ENCODE measurements at regions not wholly inside any gene's neighbourhood (a gene's known extent, or its start where the extent isn't known, plus 50 kb on each side); places are given as distances from the start of the nearest gene placed in this dataset.

DNA sequence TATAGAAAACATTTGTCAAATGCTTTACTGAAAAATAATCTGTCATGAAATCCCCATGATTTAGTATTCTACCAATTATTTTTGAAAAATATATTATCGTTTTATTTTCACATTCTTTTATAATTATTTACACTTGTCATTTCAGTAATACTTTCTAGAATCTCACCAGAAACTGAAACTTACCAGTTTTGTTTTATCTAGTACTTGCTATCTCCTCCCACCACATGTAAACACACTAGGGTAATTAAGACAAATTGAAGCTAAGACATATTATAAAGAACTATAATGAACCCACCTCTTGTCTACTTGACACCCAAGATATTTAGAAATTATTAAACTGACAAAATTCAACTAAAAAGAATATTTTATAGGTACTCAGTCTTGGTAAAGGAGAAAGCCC is 51.5 kb upstream of the GRM3 start:
- Histone ChIP-seq H3K27ac (no peak overlapping the region), H3K9me3 (ENCODE audit: low read depth, low read length) (no peaks in the 10 kb centered on the region), H3K36me3 (ENCODE audit: insufficient read depth, low read length) (no peaks in the 10 kb centered on the region), H3K9ac (ENCODE audit: insufficient read length) (no peak overlapping the region), H3K4me3 (no peak overlapping the region)
- TF ChIP-seq FOXP2 (optimal IDR thresholded peaks at IDR 0.05; ENCODE audit: control extremely low read depth, extremely low read length, insufficient read depth) = no peak
- no peak for TF ChIP-seq POLR2AphosphoS5 (IDR thresholded peaks at IDR 0.05; ENCODE audit: borderline replicate concordance, low read depth, low read length)
- no peak for TF ChIP-seq EZH2 (IDR thresholded peaks at IDR 0.05)
- DNase-seq (ENCODE audit: low read depth, low spot score) = no peak

DNA sequence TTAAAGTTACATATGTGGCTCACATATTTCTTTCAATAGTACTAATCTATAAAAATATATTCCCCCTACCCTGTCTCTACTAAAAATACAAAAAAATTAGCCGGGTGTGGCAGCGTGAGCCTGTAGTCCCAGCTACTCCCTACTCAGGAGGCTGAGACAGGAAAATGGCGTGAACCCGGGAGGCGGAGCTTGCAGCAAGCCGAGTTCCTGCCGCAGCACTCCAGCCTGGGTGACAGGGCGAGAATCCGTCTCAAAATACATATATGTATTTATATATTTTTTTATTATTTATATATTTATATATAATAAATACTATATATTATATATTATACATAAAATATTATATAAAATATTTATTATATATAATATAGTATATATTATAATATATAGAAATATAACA is 69.7 kb upstream of the GRM3 start:
- no peak overlapping the region for H3K9ac ChIP-seq (ENCODE audit: insufficient read length)

DNA sequence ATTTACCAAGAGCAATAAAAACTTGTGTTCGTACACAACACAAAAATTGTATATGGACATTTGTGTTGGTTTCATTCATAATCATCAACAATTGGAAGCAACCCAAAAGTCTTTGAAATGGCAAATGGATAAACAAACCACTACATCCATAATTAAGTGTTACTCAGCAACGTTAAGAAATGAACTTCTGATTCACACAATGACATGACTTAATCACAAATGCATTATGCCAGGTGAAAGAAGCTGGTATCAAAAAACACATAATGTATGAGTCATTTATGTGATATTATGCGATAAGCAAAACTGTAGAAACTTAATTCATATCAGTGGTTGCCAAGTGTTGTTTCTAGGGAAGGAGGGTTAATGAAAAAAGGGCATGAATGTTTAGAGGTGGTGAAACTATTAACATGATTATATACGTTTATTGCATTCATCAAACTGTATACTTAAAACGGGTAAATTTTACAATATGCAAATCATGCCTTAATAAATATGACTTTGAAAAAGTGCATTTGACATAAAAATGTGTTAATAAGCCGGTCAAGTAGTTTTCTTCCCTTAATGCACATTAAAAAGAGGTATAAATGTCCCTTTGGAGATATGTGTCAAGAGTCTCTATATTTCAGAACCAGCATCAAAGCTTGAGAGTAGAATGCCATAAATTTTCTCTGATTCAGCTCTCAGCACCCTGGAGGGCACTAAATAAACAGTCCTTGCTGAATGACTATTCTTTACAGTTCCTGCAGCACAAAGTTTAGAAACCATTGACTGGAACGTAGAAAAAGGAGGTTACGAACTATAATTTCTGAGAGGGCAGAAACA is 84.8 kb upstream of the GRM3 start:
- no peak for DNase-seq (ENCODE audit: low read depth, low spot score)
- Histone ChIP-seq H3K9me3 (ENCODE audit: low read depth, low read length) (no peaks in the 10 kb centered on the region), H3K9ac (ENCODE audit: insufficient read length) (no peak overlapping the region), H3K27ac (no peak overlapping the region), H3K4me3 (no peak overlapping the region), H3K36me3 (ENCODE audit: insufficient read depth, low read length) (no peaks in the 10 kb centered on the region)
- TF ChIP-seq POLR2AphosphoS5 (IDR thresholded peaks at IDR 0.05; ENCODE audit: borderline replicate concordance, low read depth, low read length) = no peak
- no peak for TF ChIP-seq EZH2 (IDR thresholded peaks at IDR 0.05)
- TF ChIP-seq FOXP2 (optimal IDR thresholded peaks at IDR 0.05; ENCODE audit: control extremely low read depth, extremely low read length, insufficient read depth) = no peak

More for the DNA sequence above, 69.7 kb upstream of the GRM3 start:
- TF ChIP-seq POLR2AphosphoS5 (IDR thresholded peaks at IDR 0.05; ENCODE audit: borderline replicate concordance, low read depth, low read length) = no peak
- no peak for TF ChIP-seq FOXP2 (optimal IDR thresholded peaks at IDR 0.05; ENCODE audit: control extremely low read depth, extremely low read length, insufficient read depth)
- TF ChIP-seq EZH2 (IDR thresholded peaks at IDR 0.05) = no peak
- no peak for DNase-seq (ENCODE audit: low read depth, low spot score)
- H3K36me3 ChIP-seq (ENCODE audit: insufficient read depth, low read length) = no peaks in the 10 kb centered on the region
- H3K27ac ChIP-seq = no peak overlapping the region
- H3K4me3 ChIP-seq = no peak overlapping the region
- no peaks in the 10 kb centered on the region for H3K9me3 ChIP-seq (ENCODE audit: low read depth, low read length)

DNA sequence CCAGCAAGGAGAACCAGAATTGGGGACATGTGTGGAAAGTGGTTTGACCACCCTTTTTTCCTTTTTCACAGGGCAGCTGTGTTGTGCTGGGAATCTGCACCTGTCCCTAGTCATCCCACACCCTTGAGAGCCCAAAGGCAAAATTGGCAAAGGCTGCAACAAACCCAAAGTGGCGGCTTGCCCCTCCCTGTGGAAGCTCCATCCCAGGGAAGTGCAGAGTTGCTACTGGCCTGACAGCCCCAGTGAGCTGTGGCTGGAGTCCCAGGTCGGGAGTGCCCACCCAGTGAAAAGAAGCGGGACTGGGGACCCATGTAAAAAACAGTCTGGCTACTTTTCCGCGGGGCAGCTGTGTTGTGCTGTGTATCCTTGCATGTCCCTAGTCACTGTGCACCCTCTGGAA is 109.1 kb upstream of the GRM3 start:
- no peak overlapping the region for H3K9ac ChIP-seq (ENCODE audit: insufficient read length)
- H3K27ac ChIP-seq = no peak overlapping the region
- DNase-seq (ENCODE audit: low read depth, low spot score) = no peak
- TF ChIP-seq EZH2 (IDR thresholded peaks at IDR 0.05) (no peak), POLR2AphosphoS5 (IDR thresholded peaks at IDR 0.05; ENCODE audit: borderline replicate concordance, low read depth, low read length) (no peak), FOXP2 (optimal IDR thresholded peaks at IDR 0.05; ENCODE audit: control extremely low read depth, extremely low read length, insufficient read depth) (no peak)
- H3K9me3 ChIP-seq (ENCODE audit: low read depth, low read length) = no peaks in the 10 kb centered on the region
- no peaks in the 10 kb centered on the region for H3K36me3 ChIP-seq (ENCODE audit: insufficient read depth, low read length)
- H3K4me3 ChIP-seq = no peak overlapping the region

DNA sequence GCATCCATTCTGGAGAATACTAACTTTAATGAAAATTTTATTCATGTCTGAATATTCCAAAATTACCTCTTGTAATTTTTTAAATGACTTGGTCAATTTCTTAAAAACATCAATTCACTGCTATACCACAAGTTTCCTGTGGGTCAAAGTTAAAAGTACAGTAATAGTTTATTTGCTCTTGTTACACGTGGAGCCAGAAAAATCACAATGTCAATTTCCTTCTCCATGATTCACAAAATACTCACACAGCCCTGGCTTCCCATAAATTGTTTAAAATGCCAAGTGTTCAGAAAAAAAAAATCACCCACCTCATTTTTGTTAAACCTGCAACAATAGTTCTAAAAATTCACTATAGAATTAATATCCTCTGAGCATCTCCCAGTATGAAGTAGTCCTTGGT is 139.5 kb upstream of the GRM3 start:
- no peaks in the 10 kb centered on the region for H3K36me3 ChIP-seq (ENCODE audit: insufficient read depth, low read length)
- no peak overlapping the region for H3K27ac ChIP-seq
- no peak overlapping the region for H3K4me3 ChIP-seq
- no peak for TF ChIP-seq POLR2AphosphoS5 (IDR thresholded peaks at IDR 0.05; ENCODE audit: borderline replicate concordance, low read depth, low read length)
- TF ChIP-seq FOXP2 (optimal IDR thresholded peaks at IDR 0.05; ENCODE audit: control extremely low read depth, extremely low read length, insufficient read depth) = no peak
- no peak for TF ChIP-seq EZH2 (IDR thresholded peaks at IDR 0.05)
- no peak overlapping the region for H3K9ac ChIP-seq (ENCODE audit: insufficient read length)
- no peaks in the 10 kb centered on the region for H3K9me3 ChIP-seq (ENCODE audit: low read depth, low read length)
- DNase-seq (ENCODE audit: low read depth, low spot score) = no peak

DNA sequence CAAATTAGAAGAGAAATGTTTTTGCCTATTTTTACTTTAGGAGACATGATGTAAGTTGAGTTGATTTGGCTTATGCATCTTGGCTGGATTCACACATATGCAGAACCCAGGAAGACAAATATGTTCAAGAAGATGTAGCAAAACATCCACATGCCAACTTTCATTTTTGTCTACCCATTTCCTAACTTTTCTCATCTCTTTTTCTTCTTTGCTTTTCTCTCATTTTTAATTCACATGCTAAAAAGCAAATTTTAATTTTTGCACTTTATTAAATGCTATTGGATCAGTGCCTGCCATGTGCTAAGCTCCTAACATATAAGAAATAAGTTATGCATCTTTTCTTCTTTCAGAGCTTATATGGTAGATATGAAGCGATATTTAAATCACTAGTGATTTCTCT is 143.7 kb upstream of the GRM3 start:
- Histone ChIP-seq H3K4me3 (no peak overlapping the region), H3K36me3 (ENCODE audit: insufficient read depth, low read length) (no peaks in the 10 kb centered on the region), H3K9ac (ENCODE audit: insufficient read length) (no peak overlapping the region), H3K27ac (no peak overlapping the region), H3K9me3 (ENCODE audit: low read depth, low read length) (no peaks in the 10 kb centered on the region)
- TF ChIP-seq EZH2 (IDR thresholded peaks at IDR 0.05) (no peak), POLR2AphosphoS5 (IDR thresholded peaks at IDR 0.05; ENCODE audit: borderline replicate concordance, low read depth, low read length) (no peak), FOXP2 (optimal IDR thresholded peaks at IDR 0.05; ENCODE audit: control extremely low read depth, extremely low read length, insufficient read depth) (no peak)
- DNase-seq (ENCODE audit: low read depth, low spot score) = no peak

DNA sequence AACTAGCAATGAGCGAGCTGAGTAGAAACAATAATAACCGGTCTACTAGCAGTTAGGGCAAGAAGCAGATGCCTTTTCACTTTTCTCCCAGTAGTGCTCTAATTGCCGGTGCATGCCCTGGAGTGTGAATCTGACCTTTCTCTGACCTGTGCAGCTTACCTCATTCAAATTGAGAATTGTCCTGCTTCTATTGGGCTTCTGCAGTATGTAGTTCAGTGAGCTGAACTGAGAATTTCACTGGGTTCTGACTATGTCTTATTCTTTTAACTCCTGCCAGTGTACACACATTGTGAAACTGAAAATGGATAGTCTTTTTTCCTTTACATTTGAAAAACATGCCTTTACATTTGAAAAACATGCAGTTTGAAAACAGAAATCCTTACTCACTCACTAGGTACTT is 157.9 kb upstream of the GRM3 start:
- Histone ChIP-seq H3K9ac (ENCODE audit: insufficient read length) (no peak overlapping the region), H3K9me3 (ENCODE audit: low read depth, low read length) (no peaks in the 10 kb centered on the region), H3K36me3 (ENCODE audit: insufficient read depth, low read length) (no peaks in the 10 kb centered on the region), H3K4me3 (no peak overlapping the region), H3K27ac (no peak overlapping the region)
- no peak for TF ChIP-seq EZH2 (IDR thresholded peaks at IDR 0.05)
- no peak for TF ChIP-seq FOXP2 (optimal IDR thresholded peaks at IDR 0.05; ENCODE audit: control extremely low read depth, extremely low read length, insufficient read depth)
- TF ChIP-seq POLR2AphosphoS5 (IDR thresholded peaks at IDR 0.05; ENCODE audit: borderline replicate concordance, low read depth, low read length) = no peak
- DNase-seq (ENCODE audit: low read depth, low spot score) = no peak

DNA sequence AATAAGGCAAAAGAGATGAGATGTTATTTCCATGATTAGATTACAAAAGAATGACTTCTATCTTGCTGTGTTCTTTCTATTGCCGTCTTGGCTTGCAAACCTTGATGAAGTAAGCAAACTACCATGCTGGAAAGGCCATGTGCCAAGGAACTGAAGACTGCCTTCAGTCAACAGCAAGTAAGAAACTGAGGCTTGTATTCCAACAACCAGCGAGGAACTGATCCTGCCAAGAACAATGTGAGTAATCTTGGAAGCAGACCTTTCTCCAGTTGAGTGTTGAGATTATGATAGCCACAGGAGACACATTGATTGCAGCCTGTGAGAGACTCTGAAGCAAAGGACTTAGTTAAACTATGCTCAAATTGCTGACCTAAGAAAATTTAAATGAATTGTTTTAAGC is 164.6 kb upstream of the GRM3 start:
- TF ChIP-seq FOXP2 (optimal IDR thresholded peaks at IDR 0.05; ENCODE audit: control extremely low read depth, extremely low read length, insufficient read depth) (no peak), EZH2 (IDR thresholded peaks at IDR 0.05) (no peak), POLR2AphosphoS5 (IDR thresholded peaks at IDR 0.05; ENCODE audit: borderline replicate concordance, low read depth, low read length) (no peak)

More for the DNA sequence above, 164.6 kb upstream of the GRM3 start:
- H3K27ac ChIP-seq = no peak overlapping the region
- H3K9me3 ChIP-seq (ENCODE audit: low read depth, low read length) = no peaks in the 10 kb centered on the region
- no peak overlapping the region for H3K4me3 ChIP-seq
- DNase-seq (ENCODE audit: low read depth, low spot score) = no peak
- no peaks in the 10 kb centered on the region for H3K36me3 ChIP-seq (ENCODE audit: insufficient read depth, low read length)
- no peak overlapping the region for H3K9ac ChIP-seq (ENCODE audit: insufficient read length)

Measured in SK-N-MC (cell line).